GM12891 (cell line): ENCODE measurements at regions not wholly inside any gene's neighbourhood (a gene's known extent, or its start where the extent isn't known, plus 50 kb on each side); places are given as distances from the start of the nearest gene placed in this dataset.
"Not testable (repeated sequence)": the region's sequence is repeated elsewhere in the genome, so short reads cannot be mapped to it uniquely, and the experiment has no call there.

ENCODE experiments used
- DNase-seq: peaks from one replicate; pipeline ENCODE4 v3.0.0; 2011; ENCODE audit warnings: low spot score; ENCODE audit not compliant: insufficient read length
- FAIRE-seq: peaks from 2 replicates; lab custom pipeline; 2011; peaks lifted over from hg19 to GRCh38; lab: Jason Lieb, UNC
- PAX5 ChIP-seq: IDR thresholded peaks from 2 replicates; pipeline ENCODE4 v1.6.1; 2011; ENCODE audit warnings: low read length, moderate library complexity, mild to moderate bottlenecking; ENCODE audit not compliant: insufficient read depth, severe bottlenecking
- POLR2A ChIP-seq: IDR thresholded peaks from 2 replicates; pipeline ENCODE4 v1.6.1; 2011; ENCODE audit warnings: low read depth, low read length, control low read depth
- POLR2AphosphoS5 ChIP-seq: IDR thresholded peaks from 2 replicates; pipeline ENCODE4 v1.6.1; 2011; ENCODE audit warnings: low read depth, low read length, control low read depth
- POU2F2 ChIP-seq: IDR thresholded peaks from 2 replicates; pipeline ENCODE4 v1.6.1; 2011; ENCODE audit warnings: low read depth, mild to moderate bottlenecking, control low read depth, low read length, moderate library complexity
- SPI1 ChIP-seq: IDR thresholded peaks from 2 replicates; pipeline ENCODE4 v1.6.1; 2011; ENCODE audit warnings: low read depth, low read length, control low read depth
- TAF1 ChIP-seq: IDR thresholded peaks from 2 replicates; pipeline ENCODE4 v1.6.1; 2011; ENCODE audit warnings: low read depth, low read length, control low read depth

GRCh38 chr18:76042511-76042910, 452.5 kb downstream of the ZNF516 start:
- no peak for FAIRE-seq
- TF ChIP-seq POU2F2 (no peak), TAF1 (no peak), POLR2AphosphoS5 (no peak), PAX5 (no peak)
- DNase-seq: no peak

DNA sequence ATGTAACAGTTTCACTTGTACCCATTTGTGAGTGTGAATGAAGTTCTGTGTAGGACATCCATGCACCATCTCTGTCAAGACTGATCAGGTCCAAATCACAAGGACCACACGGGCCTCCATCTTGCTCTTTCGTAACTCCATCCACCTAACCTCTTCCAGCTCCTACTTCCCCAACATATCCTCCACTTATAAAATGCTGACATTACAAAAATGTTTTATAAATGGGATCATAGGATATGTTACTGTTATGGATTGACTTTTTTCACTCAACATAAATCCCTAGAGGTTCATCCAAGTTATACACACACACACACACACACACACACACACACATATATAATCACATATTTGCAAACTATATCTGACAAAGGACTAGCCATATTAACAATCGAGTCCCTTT, 476.8 kb downstream of the ZNF516 start:
- DNase-seq: no peak
- FAIRE-seq: no peak
- TF ChIP-seq POU2F2 (no peak), TAF1 (no peak), POLR2AphosphoS5 (no peak)

DNA sequence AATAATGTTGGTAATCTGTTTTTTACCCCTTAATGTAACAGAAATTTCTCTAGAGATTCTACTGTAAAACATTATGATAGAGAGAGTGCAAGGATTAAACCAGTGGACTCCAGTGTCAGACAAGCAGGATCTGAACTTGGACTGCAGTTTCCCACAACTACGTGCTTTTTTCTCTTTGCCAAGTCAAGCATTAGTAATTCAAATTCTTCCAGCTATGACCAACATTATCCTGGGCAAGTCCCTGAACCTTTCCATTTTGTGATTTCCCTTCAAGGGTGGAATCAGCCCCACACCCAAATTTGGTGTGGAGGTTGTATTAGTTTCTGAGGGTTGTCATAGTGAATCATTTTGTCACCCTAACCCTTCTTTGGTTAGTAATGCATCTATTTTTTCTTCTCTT, 482.0 kb downstream of the ZNF516 start:
- no peak for TF ChIP-seq POU2F2
- no peak for FAIRE-seq
- DNase-seq: no peak

DNA sequence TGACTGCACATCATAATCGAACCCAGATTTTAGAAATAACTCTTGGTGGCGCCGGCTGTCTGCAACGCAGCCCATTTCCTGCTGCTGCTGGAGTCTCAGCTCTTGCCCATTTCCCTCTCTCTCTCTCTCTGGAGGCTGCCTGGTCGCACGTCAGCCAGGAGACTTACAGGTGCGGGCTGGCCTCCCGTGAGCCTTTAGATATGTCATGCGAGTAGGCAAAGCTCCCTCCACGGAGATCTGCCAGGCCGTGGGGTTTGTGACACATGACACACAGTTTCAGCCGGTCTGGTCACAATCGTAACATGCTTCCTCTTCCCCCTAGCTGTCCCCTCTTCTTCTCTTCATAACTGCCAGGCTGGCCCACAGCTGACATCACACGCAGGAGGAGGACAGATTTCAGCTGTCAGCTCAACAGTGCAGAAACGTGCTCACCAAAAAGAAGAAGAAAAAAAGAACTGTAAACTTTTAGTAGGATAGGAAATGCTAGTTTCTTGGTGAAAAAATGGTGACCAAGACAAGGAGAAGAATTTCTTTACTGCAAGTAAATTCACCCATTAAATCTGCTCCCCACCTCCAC, 489.3 kb downstream of the ZNF516 start:
- no peak for TF ChIP-seq PAX5
- TF ChIP-seq TAF1: no peak
- FAIRE-seq: no peak
- no peak for DNase-seq

- not testable (repeated sequence) for FAIRE-seq, DNase-seq
Measured at GRCh38 chr18:75987913-75988312, 507.1 kb downstream of the ZNF516 start.

DNA sequence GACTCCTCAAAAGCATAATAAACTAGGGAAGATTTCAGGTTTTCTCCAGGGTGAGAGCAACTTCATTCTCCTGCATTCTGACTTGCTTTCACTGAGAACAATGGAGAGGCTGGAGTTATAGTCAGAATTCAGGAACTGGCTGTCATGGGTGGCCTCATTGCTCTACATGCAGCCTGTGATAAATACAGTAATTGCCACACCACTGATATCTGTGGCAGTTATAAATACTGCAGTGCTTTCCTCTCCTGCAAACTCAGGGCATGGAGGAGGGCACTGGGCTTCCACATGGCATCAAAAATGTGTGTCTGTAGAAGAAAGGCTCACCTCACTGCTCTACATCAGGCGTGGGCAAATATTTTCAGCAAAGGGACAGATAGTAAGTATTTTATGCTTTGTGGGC, 510.2 kb downstream of the ZNF516 start:
- DNase-seq (no peak), FAIRE-seq (no peak)
- no peak for TF ChIP-seq POLR2AphosphoS5
- TF ChIP-seq SPI1: no peak
- no peak for TF ChIP-seq TAF1
- no peak for TF ChIP-seq PAX5
- no peak for TF ChIP-seq POLR2A

DNA sequence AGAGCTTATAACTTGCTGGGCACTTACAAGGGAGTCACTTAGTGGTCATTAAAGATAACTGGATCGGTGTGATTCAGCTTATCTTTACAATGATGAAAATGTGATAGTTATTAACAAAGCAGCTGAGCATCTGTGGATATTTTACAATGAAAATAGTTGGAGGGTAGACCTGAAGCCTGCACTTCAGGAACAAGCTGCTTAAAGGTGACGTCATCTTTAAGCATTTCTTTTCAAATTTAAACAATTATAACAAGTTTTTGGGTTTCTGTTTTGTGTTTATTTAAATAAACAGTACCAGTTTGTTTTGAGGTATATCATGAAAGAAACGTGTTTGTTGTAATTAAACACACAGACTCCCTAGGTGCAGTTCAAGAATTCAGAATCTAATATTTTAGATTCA, 513.9 kb downstream of the ZNF516 start:
- FAIRE-seq (no peak), DNase-seq (no peak)
- TF ChIP-seq SPI1: no peak

DNA sequence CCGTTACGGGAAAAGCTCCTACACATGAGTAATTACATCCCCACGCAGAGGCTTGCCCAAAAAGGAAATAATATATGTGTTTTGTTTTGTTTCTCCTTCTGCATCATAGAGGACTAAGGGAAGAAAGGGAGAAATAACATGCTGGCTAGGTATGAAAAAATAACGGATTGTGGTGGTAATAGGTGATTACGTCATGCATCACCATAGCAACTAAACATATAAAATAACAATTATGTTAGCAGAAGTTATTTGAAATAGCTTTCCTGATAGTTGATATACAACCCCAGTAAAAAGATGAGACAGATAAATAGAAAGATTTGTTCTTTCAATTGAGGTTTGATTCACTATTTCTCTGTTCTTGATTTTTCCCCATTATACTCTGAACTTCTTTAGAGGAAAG, 518.0 kb downstream of the ZNF516 start:
- TF ChIP-seq PAX5: no peak
- TF ChIP-seq TAF1: no peak
- TF ChIP-seq POLR2A: no peak
- no peak for TF ChIP-seq SPI1
- TF ChIP-seq POLR2AphosphoS5: no peak
- TF ChIP-seq POU2F2: no peak
- no peak for DNase-seq
- no peak for FAIRE-seq

DNA sequence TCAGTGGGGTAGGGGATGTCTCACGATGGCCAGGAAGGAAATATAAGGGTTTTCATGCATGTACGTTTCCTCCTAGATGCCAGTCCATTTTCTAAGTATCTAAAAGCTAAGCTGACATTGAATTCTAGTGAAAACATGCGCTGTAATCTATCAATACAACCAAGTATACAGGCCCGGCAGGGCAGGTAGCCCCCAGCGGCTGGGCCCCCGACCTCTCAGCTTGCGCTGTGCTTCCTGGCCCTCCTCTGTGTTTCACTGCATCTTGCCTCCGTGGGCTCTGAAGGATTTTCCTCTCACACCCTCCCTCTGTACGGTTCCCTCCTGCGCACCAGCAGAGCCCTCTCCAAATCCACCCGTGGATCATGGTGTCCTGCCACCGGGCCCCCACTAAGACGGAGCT, 524.8 kb downstream of the ZNF516 start:
- TF ChIP-seq POLR2AphosphoS5: no peak
- no peak for TF ChIP-seq POU2F2
- no peak for TF ChIP-seq TAF1
- TF ChIP-seq POLR2A: no peak
- no peak for TF ChIP-seq PAX5
- TF ChIP-seq SPI1: no peak
- FAIRE-seq (no peak), DNase-seq (no peak)

DNA sequence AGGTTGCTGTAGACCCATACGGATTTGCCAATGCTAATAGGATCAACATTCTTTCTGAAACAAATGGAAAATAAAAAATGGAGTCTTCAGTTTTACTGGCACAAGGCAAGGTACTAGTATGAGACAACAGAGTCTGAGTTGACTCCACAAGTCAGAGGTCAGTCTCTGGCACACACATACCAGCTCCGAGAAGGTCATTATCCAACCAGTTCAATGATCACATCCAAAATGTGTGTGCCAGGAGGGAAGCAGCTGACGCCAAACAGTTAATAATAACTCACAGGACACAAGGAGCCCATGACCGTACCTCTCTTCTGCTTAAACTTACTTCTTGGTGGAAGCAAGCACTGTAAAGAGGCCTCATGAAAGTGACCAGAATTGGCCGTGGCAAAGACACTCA, 528.6 kb downstream of the ZNF516 start:
- no peak for FAIRE-seq
- TF ChIP-seq PAX5 (no peak), POLR2A (no peak), TAF1 (no peak), POU2F2 (no peak), SPI1 (no peak), POLR2AphosphoS5 (no peak)
- DNase-seq: no peak

- no peak for DNase-seq
- TF ChIP-seq TAF1: no peak
- TF ChIP-seq PAX5: no peak
- TF ChIP-seq POLR2A: no peak
- TF ChIP-seq POU2F2: no peak
- FAIRE-seq: no peak
Measured at GRCh38 chr18:75962036-75962572, 532.9 kb downstream of the ZNF516 start.

- FAIRE-seq, DNase-seq: not testable (repeated sequence)
Measured at GRCh38 chr18:75960356-75960755, 532.9 kb upstream of the SMIM21 start.
